ENCODE measurements at regions not wholly inside any gene's neighbourhood (a gene's known extent, or its start where the extent isn't known, plus 50 kb on each side); places are given as distances from the start of the nearest gene placed in this dataset.

DNA sequence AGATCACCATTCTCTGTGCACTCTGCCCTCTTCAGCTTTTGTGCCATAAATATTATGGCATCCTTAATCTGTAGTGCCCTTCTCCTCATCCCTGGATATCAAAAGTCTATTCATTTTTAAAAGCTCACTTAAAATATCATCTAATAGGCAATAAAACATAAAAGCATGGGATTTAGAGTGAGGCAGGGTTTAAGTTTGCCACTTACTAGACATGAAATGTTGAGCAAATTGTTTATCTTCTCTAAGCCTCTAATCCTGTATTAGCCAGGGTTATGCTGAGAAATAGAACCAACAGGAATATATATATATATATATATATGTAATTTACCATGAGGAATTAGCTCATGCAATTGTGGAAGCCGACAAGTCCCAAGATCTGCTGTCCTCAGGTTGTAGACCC, 472.4 kb upstream of the HS3ST1 start:
- Histone ChIP-seq H4K91ac (replicated peaks; ENCODE audit: insufficient read length, low read length) (no peak overlapping the region), H4K20me1 (replicated peaks in 1 of 2; ENCODE audit: control insufficient read depth in 1 of 2, insufficient read depth in 2 of 2, low read length in 2 of 2) (no peaks in the 10 kb centered on the region), H4K8ac (ENCODE audit: extremely low read depth, insufficient read depth, low read length) (no peak overlapping the region), H2BK20ac (ENCODE audit: low read length) (no peak overlapping the region), H2BK15ac (ENCODE audit: low read length) (no peak overlapping the region), H2BK120ac (replicated peaks; ENCODE audit: low read depth, low read length) (no peak overlapping the region), H3K14ac (ENCODE audit: insufficient read length) (no peak overlapping the region), H3K56ac (replicated peaks; ENCODE audit: insufficient read length, low read depth, low read length) (no peak overlapping the region), H3K79me1 (ENCODE audit: low read depth, low read length) (no peaks in the 10 kb centered on the region), H3K9ac (replicated peaks in 1 of 4; ENCODE audit: extremely low read depth in 1 of 4, low read depth in 3 of 4, low read length in 3 of 4) (no peak overlapping the region), H3K4me2 (ENCODE audit: insufficient read depth in 1 of 2, low read depth in 2 of 2, low read length in 2 of 2) (no peak overlapping the region), H3K79me2 (ENCODE audit: control insufficient read depth in 1 of 2, insufficient read depth in 2 of 2, low read length in 2 of 2) (no peaks in the 10 kb centered on the region), H2AFZ (ENCODE audit: low read length) (no peak overlapping the region), H2BK12ac (ENCODE audit: low read depth, low read length) (no peak overlapping the region), H3K4ac (replicated peaks; ENCODE audit: insufficient read length, low read depth, low read length) (no peak overlapping the region), H3K9me3 (ENCODE audit: insufficient read depth in 2 of 2, low read depth in 1 of 2, low read length in 1 of 2) (peaks cover 3 to 7% of the 10 kb centered on the region in 2 experiments; a peak in 3 of 4 replicates), H4K5ac (ENCODE audit: insufficient read length, low read depth, low read length) (no peak overlapping the region), H2BK5ac (ENCODE audit: low read depth, low read length) (no peak overlapping the region), H3K23ac (ENCODE audit: insufficient read length) (no peak overlapping the region), H3K23me2 (ENCODE audit: low read depth, low read length) (no peaks in the 10 kb centered on the region), H3K18ac (ENCODE audit: extremely low read depth, low read length) (no peak overlapping the region), H3K27me3 (replicated peaks in 1 of 4; ENCODE audit: control insufficient read depth in 3 of 4, extremely low read depth in 1 of 4, insufficient read depth in 3 of 4, low read length in 3 of 4) (no peaks in the 10 kb centered on the region), H3K27ac (ENCODE audit: low read depth, low read length) (no peak overlapping the region), H3K36me3 (ENCODE audit: control insufficient read depth in 2 of 4, insufficient read depth in 4 of 4, low read length in 3 of 4) (peaks cover 0 to 2% (median 0%) of the 10 kb centered on the region in 4 experiments; a peak in 1 of 8 replicates), H3K4me1 (replicated peaks in 1 of 4; ENCODE audit: control insufficient read depth in 3 of 4, insufficient read depth in 4 of 4, low read length in 3 of 4) (no peaks in the 10 kb centered on the region), H2AK5ac (ENCODE audit: low read depth, low read length) (no peak overlapping the region), H3K4me3 (ENCODE audit: extremely low read depth in 1 of 4, insufficient read depth in 2 of 4, low read depth in 3 of 4, low read length in 4 of 4) (no peak overlapping the region)
- ChIA-PET CTCF (ENCODE audit: partially characterized antibody) (no interaction called here), POLR2A (ENCODE audit: partially characterized antibody) (no interaction called here)
- 81% methylated on average over 1 of the region's 1 CpG; no CpG with 5 or more reads in 1 of the 2 experiments for WGBS, 2 experiments (ENCODE audit: extremely low coverage in 1 of 2, insufficient coverage in 1 of 2, insufficient read length in 1 of 2, insufficient replicate concordance in 2 of 2, low coverage in 1 of 2, low lambda C conversion rate in 2 of 2, missing lambda C conversion rate in 1 of 2)
- no peak for DNase-seq (ENCODE audit: low read depth in 1 of 2, low spot score in 2 of 2)
- no peak for FAIRE-seq
- TF ChIP-seq TBP (IDR thresholded peaks at IDR 0.05; ENCODE audit: low read depth, low read length): no peak
- TF ChIP-seq EGR1 (IDR thresholded peaks at IDR 0.05; ENCODE audit: borderline replicate concordance, low read depth, low read length): no peak
- no peak for TF ChIP-seq SAP30 (IDR thresholded peaks at IDR 0.05; ENCODE audit: insufficient read depth, insufficient replicate concordance, low read length)
- no peak for TF ChIP-seq EZH2 (IDR thresholded peaks at IDR 0.05; ENCODE audit: low read depth, low read length, severe bottlenecking)
- no peak for TF ChIP-seq HDAC6 (IDR thresholded peaks at IDR 0.05; ENCODE audit: low read depth, low read length)
- no peak for TF ChIP-seq SUZ12 (IDR thresholded peaks at IDR 0.05; ENCODE audit: low read length)
- no peak for TF ChIP-seq CHD2 (IDR thresholded peaks at IDR 0.05; ENCODE audit: low read length)
- TF ChIP-seq, protein P1, sequence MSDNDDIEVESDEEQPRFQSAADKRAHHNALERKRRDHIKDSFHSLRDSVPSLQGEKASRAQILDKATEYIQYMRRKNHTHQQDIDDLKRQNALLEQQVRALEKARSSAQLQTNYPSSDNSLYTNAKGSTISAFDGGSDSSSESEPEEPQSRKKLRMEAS (IDR thresholded peaks at IDR 0.05): no peak
- TF ChIP-seq TEAD4 (IDR thresholded peaks at IDR 0.05; ENCODE audit: low read depth, low read length): no peak
- TF ChIP-seq, protein P2, sequence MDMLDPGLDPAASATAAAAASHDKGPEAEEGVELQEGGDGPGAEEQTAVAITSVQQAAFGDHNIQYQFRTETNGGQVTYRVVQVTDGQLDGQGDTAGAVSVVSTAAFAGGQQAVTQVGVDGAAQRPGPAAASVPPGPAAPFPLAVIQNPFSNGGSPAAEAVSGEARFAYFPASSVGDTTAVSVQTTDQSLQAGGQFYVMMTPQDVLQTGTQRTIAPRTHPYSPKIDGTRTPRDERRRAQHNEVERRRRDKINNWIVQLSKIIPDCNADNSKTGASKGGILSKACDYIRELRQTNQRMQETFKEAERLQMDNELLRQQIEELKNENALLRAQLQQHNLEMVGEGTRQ (IDR thresholded peaks at IDR 0.05; ENCODE audit: low read length): no peak
- no peak for TF ChIP-seq RXRA (IDR thresholded peaks at IDR 0.05; ENCODE audit: insufficient read depth, low read depth, low read length)
